HUES6 (cell line): ENCODE measurements at regions not wholly inside any gene's neighbourhood (a gene's known extent, or its start where the extent isn't known, plus 50 kb on each side); places are given as distances from the start of the nearest gene placed in this dataset.

Experiments
- H3K27ac ChIP-seq: 2 replicates; pipeline ENCODE4 v1.7.0; 2013; ENCODE audit warnings: low read depth, mild to moderate bottlenecking, low read length, inconsistent platforms
- H3K27me3 ChIP-seq: 2 replicates; pipeline ENCODE4 v1.6.1; 2013; ENCODE audit warnings: low read length; ENCODE audit not compliant: control insufficient read depth, insufficient read depth
- H3K36me3 ChIP-seq: 2 replicates; pipeline ENCODE4 v1.6.1; 2013; ENCODE audit warnings: low read length; ENCODE audit not compliant: control insufficient read depth, insufficient read depth
- H3K4me1 ChIP-seq: 2 replicates; pipeline ENCODE4 v1.6.1; 2013; ENCODE audit warnings: low read length; ENCODE audit not compliant: control insufficient read depth, insufficient read depth
- H3K4me3 ChIP-seq: 2 replicates; pipeline ENCODE4 v1.5.1; 2013; ENCODE audit warnings: low read depth, low read length
- H3K9ac ChIP-seq: one replicate; pipeline ENCODE4 v1.6.1; 2013; ENCODE audit warnings: mild to moderate bottlenecking, low read length
- H3K9me3 ChIP-seq: 2 replicates; pipeline ENCODE4 v1.6.1; 2013; ENCODE audit warnings: low read depth, low read length; ENCODE audit not compliant: control insufficient read depth, insufficient read depth

DNA sequence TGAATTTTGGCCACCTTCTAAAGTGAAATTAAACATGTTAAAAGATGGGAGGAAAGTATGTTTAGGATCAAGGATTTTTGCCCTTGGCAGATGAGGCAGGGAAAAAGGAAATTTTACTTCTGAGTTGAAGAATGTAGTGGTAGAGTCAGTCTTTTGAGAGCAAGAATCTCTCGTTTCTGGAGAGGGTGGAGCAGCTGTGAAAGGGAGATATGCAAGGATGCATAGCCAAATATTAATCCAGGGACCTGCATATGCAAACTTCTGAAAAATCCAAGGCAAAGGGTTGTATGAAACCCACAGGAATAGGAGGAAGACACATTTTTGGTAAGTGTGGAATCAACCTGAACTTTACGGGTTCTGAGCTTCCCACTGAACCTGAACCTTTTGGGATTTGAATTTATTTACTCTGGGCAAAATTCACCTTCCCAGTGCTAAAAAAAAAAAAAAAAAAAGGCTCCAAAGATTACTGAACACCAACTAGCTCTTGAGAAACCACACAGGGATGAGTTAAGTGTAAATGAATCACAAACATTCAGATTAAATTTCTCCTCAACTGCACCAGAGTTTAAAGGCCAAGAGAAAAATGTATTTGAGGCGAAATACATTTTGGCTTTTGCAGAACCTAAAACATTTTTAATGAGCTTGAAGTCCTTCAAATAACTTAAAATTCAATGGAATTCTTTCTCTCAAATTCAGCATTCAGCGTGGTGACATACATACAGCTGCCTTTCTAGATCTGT, 187.1 kb upstream of the CDKN3 start:
- H3K9me3 ChIP-seq: peaks cover 11% of the 10 kb centered on the region
- H3K27ac ChIP-seq: no peak overlapping the region
- H3K4me3 ChIP-seq: no peak overlapping the region
- no peak overlapping the region for H3K9ac ChIP-seq
- H3K27me3 ChIP-seq: no peaks in the 10 kb centered on the region
- H3K4me1 ChIP-seq: no peaks in the 10 kb centered on the region
- H3K36me3 ChIP-seq: no peaks in the 10 kb centered on the region

DNA sequence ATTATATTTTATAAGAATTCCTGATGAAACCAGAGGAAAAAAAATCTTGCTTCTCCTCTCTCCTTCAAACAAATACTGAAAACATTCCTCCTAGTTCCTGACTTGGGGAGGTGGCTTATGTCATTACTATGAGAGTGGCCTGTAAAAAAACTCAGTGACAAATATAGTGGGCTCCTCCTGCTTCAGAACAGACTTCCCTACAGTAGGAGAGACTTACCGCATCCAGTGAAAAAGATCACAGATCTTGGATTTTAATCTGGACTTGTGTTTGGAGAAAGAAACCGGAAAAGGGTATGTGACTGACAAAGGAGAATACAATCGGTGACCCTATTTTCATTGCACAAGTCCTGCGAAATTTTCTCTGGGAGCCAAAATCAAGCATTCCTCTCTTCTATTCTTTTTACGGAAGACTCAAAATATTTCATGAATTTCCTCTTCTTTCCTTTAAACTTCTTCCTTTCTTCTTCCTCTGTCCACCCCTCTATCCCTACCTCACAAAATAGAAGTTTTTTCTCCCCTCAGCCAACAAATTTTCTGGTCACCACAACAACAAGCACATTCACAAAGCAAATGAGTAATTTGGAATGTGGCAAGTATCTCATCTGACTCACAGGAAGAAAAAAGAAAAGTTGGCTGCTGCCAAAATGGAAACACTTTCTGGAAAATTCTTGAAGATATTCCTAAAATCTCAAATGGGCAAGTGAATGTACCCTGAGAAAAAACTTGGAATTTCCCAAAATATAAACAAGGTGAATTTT, 185.1 kb upstream of the CDKN3 start:
- Histone ChIP-seq H3K4me3 (no peak overlapping the region), H3K9ac (no peak overlapping the region), H3K27me3 (no peaks in the 10 kb centered on the region), H3K9me3 (peaks cover 9% of the 10 kb centered on the region), H3K4me1 (no peaks in the 10 kb centered on the region), H3K36me3 (no peaks in the 10 kb centered on the region), H3K27ac (no peak overlapping the region; the same call in 1 of the 2 replicates)

DNA sequence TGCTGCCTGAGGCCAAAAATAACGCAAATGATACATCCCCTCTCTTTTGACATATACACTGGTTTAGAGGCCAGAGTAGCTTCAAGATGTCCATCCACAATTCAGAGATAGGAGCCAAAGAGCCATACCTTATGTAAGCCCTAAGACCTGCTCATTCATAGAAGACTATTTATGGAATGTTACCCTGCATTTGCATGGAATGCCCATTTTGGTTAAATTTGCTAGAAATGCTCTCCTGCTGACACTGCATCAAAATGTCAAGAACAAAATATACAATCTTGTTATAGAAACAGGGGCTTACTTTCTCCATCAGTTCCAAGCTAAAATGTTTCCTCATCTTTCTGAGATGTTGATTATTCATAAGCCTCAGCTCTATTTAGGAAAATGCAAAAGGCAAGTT, 183.3 kb upstream of the CDKN3 start:
- no peaks in the 10 kb centered on the region for H3K4me1 ChIP-seq
- H3K9ac ChIP-seq: no peak overlapping the region
- H3K9me3 ChIP-seq: peaks cover 9% of the 10 kb centered on the region
- H3K4me3 ChIP-seq: no peak overlapping the region
- no peaks in the 10 kb centered on the region for H3K36me3 ChIP-seq
- peaks cover 3% of the 10 kb centered on the region; the same call in 1 of the 2 replicates for H3K27me3 ChIP-seq
- H3K27ac ChIP-seq: no peak overlapping the region

DNA sequence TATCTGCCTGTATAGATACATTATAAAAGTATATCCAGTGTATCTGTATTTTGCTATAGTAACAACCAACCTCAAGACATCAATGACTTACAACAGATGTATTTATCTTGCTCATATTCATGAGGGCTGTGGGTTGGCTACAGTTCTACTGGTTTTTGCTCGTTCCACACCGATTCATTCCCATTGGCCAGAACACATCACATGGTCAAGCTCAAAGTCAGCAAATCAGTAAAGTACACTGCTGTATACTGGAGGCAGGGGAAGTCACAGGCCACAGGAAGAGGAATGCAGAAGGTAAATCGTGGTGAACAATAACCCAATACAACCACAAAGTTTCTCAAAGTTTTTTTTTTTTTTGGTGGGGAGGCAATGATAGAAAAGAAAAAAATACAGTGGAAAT, 180.0 kb upstream of the CDKN3 start:
- Histone ChIP-seq H3K27ac (no peak overlapping the region), H3K27me3 (peaks cover 36% of the 10 kb centered on the region), H3K4me3 (no peak overlapping the region)

DNA sequence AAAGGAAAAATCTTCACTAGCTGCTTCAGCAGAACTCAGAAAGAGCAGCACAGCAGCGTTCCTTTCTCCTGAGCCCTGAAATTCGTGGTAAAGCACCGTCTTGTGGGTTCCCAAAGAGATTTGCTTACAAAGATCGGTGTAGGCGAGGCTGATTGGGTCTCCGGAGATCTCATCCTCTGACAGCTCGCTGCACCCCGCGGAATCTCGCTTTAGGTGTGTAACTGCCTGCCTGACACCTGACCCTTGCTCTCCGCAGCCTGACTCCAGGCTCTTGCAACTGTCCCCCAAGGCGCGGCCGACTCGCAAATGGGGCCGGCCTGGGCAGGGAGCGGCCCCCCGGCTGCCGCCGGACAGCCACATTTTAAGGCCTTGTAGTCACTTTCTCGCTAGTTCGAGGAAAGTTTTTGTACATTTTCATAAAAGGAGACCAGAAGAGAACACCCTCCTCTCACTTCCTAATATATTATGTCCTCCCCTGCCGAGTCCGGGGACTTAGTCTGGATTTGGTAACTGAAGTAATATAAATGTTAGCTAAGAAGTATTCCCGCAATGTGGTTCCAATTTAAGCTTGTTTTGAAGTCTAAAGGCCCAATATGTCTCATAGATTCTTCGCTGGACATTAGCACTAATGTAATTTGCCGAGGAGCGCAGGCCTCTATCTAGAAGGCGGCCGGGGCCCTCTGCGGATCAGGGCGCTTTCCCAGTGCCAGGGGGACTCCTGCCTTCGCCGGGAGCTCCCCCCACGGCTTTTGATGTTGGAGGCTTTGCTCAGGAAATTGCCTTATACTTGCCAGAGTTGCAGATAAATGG, 177.3 kb upstream of the CDKN3 start:
- Histone ChIP-seq H3K27ac (no peak overlapping the region), H3K9me3 (no peaks in the 10 kb centered on the region), H3K4me1 (peaks cover 28% of the 10 kb centered on the region), H3K4me3 (peak overlapping the region; percentile 49), H3K9ac (peak overlapping the region; percentile 23), H3K27me3 (peaks cover 39% of the 10 kb centered on the region), H3K36me3 (no peaks in the 10 kb centered on the region)

More for the DNA sequence above, 180.0 kb upstream of the CDKN3 start:
- H3K9me3 ChIP-seq: peaks cover 9% of the 10 kb centered on the region
- no peak overlapping the region for H3K9ac ChIP-seq
- H3K4me1 ChIP-seq: peaks cover 19% of the 10 kb centered on the region
- no peaks in the 10 kb centered on the region for H3K36me3 ChIP-seq

DNA sequence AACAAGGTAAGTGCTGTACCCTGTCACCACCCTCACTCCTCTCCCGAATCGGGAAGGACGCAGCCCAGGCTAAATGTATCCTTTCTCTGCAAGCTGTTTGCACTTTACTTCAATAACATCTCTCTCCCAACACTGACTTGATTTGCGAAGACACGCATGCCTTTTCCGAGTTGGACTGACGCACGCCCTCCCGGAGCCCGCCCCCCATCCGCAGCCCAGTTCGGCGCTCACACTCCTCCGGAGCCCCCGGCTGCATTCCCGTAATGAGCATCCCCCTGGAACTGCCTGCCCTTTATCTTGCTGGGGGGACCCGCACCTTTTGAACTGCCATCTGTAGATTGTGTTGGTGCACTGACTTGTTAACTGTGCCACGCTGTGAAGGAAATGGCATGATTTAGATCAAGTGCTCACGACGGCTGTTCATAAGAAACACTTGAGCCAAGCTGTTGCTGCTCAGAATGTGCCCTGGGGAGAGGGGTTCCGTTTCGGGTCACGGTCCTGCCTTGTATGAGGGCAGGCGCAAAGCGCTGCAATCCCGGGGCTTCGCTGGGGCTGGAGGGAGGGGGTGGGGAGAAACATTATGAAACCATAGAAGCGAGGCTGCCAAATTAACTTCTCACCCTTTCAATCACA, 176.6 kb upstream of the CDKN3 start:
- H3K27me3 ChIP-seq: peaks cover 39% of the 10 kb centered on the region
- peak overlapping the region; percentile 49 for H3K4me3 ChIP-seq
- no peaks in the 10 kb centered on the region for H3K9me3 ChIP-seq
- no peaks in the 10 kb centered on the region for H3K36me3 ChIP-seq
- no peak overlapping the region for H3K27ac ChIP-seq
- H3K4me1 ChIP-seq: peaks cover 28% of the 10 kb centered on the region
- H3K9ac ChIP-seq: peak overlapping the region; percentile 23

DNA sequence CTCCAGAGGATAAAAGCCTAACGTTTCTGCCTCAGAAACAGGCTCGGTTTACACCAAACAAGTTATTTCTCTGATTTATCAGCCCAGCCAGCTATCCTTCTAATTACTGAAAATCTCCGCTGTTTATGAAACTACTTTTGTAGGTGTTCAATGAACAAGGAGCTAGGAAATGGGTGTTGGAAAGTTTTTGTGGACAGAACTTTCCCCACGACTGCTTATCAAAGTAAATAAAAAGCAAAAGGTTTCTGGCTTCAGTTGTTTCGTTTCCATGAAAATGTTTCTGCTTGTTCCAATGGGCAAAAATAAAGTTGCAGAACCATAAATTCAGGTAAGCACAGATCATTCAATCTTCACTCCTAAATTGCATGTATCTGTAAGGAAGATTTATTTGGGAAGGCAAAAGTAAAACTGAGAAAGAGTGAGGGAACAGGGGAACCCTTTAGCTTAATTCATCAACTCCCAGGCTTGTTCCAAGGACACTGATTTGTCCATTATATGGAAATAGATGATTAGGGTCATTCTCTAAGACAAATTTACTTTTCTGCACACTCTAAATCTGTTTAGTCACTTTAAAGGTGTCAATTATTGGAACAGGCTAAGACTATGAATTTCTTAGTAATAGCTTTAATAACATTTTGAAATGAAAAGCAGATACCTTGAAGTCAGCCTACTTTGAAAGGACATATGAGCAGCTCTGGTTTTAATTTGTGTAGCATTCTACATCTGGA, 175.9 kb upstream of the CDKN3 start:
- Histone ChIP-seq H3K4me3 (peak overlapping the region; percentile 49), H3K36me3 (no peaks in the 10 kb centered on the region), H3K27ac (no peak overlapping the region; the same call in 1 of the 2 replicates), H3K4me1 (peaks cover 28% of the 10 kb centered on the region), H3K9ac (no peak overlapping the region), H3K9me3 (no peaks in the 10 kb centered on the region), H3K27me3 (peaks cover 39% of the 10 kb centered on the region)

DNA sequence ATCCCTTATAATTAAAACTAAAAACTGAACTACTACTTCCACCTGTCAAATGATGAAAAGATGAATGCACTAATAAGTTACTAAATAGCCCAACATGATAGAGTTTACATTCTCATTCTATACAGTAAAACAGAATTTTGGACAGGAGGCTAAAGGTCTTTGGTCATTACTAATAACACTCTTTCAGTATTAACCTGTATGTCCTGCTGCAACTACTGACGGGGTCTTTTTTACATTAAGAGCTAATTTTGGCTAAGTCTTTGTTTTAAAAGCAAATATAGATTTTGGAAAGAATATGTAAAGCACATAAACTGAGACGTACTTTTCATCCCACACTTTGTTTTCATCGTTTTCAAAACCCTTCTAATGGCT, 175.4 kb upstream of the CDKN3 start:
- Histone ChIP-seq H3K9ac (no peak overlapping the region), H3K27me3 (peaks cover 39% of the 10 kb centered on the region), H3K27ac (no peak overlapping the region), H3K9me3 (no peaks in the 10 kb centered on the region), H3K4me1 (peaks cover 28% of the 10 kb centered on the region), H3K36me3 (no peaks in the 10 kb centered on the region), H3K4me3 (no peak overlapping the region)

DNA sequence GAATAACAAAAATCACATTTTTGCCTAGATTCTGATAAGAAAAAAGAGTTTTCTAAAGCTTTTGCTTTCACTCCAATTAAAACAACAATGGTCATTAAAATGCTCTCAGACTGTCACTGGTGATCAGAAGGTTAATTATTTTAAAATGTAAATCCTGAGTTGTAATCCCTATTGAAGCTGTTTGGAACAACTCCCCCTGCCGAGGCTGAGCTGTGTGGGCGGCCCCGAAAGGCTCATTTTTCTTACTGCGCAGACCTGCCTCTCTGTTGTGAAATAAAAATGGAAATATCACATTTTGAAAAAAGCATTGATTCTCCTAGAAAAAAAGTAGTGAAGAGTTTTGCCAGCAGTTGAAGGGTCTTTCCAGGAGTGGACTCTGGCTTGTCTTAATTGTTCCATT, 174.8 kb upstream of the CDKN3 start:
- no peaks in the 10 kb centered on the region for H3K9me3 ChIP-seq
- H3K27me3 ChIP-seq: peaks cover 39% of the 10 kb centered on the region
- no peak overlapping the region for H3K27ac ChIP-seq
- H3K36me3 ChIP-seq: no peaks in the 10 kb centered on the region
- H3K9ac ChIP-seq: no peak overlapping the region
- no peak overlapping the region for H3K4me3 ChIP-seq
- peaks cover 28% of the 10 kb centered on the region for H3K4me1 ChIP-seq

DNA sequence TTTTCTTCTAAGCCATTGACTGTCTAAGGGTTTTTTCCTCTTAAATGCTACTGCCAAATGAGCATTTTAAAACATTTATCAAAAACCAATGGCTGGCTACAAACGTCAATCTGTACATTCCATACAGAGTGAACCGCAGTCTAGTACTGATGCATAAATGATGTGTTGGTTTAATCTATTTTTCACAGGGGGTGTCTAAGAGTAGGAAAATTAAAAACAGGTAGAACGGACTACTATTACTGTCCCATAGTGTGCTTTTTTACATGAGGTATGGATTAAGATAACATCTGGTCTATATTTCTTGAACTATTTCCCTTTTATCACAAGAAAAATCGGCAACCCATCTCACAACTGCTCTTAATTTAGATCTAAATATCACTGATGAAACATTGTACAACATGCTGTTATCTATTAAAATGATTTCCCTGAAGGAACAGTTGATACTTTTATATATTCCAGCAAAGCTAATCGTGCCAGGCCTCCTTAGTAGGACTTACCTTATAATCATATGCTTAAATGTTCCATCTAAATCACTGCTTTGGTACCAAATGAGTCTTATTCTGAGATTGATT, 172.9 kb upstream of the CDKN3 start:
- peaks cover 32% of the 10 kb centered on the region for H3K27me3 ChIP-seq
- H3K4me1 ChIP-seq: peaks cover 25% of the 10 kb centered on the region
- H3K36me3 ChIP-seq: no peaks in the 10 kb centered on the region
- no peak overlapping the region for H3K27ac ChIP-seq
- no peaks in the 10 kb centered on the region for H3K9me3 ChIP-seq
- no peak overlapping the region for H3K4me3 ChIP-seq
- H3K9ac ChIP-seq: no peak overlapping the region
